ENCODE measurements at regions not wholly inside any gene's neighbourhood (a gene's known extent, or its start where the extent isn't known, plus 50 kb on each side); places are given as distances from the start of the nearest gene placed in this dataset.

DNA sequence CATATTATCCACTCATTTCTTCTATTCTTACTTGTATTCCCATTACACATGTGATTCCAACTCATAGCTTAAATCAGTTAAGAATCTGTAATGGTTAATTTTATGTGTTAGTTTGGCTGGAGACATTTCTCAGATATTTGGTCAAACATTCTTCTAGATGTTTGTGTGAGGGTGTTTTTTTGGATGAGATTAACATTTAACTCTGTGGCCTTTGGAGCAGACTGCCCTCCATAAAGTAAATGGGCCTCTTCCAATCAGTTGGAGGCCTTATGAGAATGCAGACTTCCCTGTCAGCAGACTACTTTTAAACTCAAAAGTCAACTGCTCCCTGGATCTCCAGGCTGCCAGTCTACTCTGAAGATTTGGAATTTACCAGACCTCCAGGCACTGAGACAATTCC lies 976.8 kb upstream of the ACVR2A start:
- no peak overlapping the region for H3K4me3 ChIP-seq
- no peaks in the 10 kb centered on the region for H3K4me1 ChIP-seq
- no peaks in the 10 kb centered on the region for H3K27me3 ChIP-seq
- no peak overlapping the region for H3K27ac ChIP-seq
- H3K9me3 ChIP-seq = peaks cover 0 to 4% (median 0%) of the 10 kb centered on the region in 3 donors
- TF ChIP-seq, protein P1, sequence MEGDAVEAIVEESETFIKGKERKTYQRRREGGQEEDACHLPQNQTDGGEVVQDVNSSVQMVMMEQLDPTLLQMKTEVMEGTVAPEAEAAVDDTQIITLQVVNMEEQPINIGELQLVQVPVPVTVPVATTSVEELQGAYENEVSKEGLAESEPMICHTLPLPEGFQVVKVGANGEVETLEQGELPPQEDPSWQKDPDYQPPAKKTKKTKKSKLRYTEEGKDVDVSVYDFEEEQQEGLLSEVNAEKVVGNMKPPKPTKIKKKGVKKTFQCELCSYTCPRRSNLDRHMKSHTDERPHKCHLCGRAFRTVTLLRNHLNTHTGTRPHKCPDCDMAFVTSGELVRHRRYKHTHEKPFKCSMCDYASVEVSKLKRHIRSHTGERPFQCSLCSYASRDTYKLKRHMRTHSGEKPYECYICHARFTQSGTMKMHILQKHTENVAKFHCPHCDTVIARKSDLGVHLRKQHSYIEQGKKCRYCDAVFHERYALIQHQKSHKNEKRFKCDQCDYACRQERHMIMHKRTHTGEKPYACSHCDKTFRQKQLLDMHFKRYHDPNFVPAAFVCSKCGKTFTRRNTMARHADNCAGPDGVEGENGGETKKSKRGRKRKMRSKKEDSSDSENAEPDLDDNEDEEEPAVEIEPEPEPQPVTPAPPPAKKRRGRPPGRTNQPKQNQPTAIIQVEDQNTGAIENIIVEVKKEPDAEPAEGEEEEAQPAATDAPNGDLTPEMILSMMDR (IDR thresholded peaks at IDR 0.05) = no peak
- no peak for TF ChIP-seq POLR2A (IDR thresholded peaks at IDR 0.05)
- TF ChIP-seq POLR2AphosphoS5 (IDR thresholded peaks at IDR 0.05) = no peak
- TF ChIP-seq EP300 (IDR thresholded peaks at IDR 0.05) = no peak
- H3K36me3 ChIP-seq = no peaks in the 10 kb centered on the region
- no peak for ATAC-seq

DNA sequence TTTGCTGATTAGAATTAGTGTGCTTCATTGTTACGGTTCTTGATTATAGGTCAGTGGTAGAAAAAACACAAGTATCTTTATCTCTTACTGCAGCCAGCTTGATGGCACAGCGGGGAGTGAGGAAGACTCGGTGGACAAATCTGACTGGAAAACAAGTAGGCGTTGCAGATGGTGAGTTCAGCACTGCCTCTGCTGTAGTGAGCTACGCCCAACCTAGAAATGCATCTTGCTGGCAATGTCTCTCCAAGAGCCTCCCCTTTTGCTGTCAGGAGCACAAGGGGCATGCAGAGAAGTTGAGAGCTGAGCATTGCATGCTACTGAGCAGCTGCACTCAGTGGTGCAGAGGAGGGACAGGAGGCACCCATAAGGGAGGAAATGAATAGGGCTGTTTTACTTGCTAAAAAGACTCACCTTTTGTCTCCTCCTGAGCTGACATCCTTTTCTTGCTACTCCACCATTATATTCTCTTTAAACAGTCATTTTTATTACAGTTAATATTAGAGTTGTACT lies 977.3 kb upstream of the ACVR2A start:
- TF ChIP-seq POLR2A (IDR thresholded peaks at IDR 0.05) = no peak
- TF ChIP-seq, protein P1 (IDR thresholded peaks at IDR 0.05) = no peak
- H3K4me1 ChIP-seq = no peaks in the 10 kb centered on the region
- no peak overlapping the region for H3K27ac ChIP-seq
- no peaks in the 10 kb centered on the region for H3K36me3 ChIP-seq
- H3K27me3 ChIP-seq = no peaks in the 10 kb centered on the region
- 81 to 92% methylated on average over 4 to 5 of the region's 5 CpGs for WGBS, 2 donors (ENCODE audit: low coverage in 1 of 2)
- peaks cover 0 to 4% (median 0%) of the 10 kb centered on the region in 3 donors for H3K9me3 ChIP-seq
- no peak for ATAC-seq
- H3K4me3 ChIP-seq = no peak overlapping the region

DNA sequence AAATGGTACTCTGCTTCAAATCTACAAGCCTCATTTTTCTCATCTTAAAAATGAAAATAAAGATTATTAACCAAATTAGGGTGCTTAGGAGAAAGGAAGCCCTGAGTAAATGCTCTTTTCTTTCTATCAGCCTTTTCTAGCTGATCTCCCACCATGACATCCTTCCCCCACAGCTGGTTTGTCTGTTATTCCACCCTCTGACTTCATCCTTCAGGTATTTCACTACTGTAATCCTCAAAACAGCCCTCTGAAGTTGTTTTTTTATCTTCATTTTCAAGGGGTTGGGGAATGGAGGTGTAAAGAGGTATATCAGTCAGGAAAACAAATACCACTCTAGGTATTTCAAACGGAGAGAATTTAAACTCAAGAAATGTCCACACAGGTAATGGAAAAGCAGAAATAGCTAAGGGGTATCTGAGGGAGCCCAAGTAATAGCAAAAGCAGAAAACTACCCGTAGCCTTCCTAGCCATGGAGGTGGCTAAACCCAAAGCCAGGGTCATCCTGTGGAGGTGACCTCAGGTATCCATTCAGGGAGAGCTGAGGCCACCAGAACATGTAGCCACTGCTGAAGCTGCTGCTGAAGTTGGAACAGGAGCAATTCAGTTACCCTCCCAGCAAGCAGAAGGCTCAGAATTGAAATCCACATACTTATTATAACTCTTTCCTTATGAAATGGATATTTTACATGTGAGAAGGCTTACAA lies 990.9 kb upstream of the ACVR2A start:
- Histone ChIP-seq H3K27me3 (no peaks in the 10 kb centered on the region), H3K4me1 (no peaks in the 10 kb centered on the region), H3K9me3 (no peaks in the 10 kb centered on the region), H3K36me3 (no peaks in the 10 kb centered on the region), H3K4me3 (no peak overlapping the region), H3K27ac (no peak overlapping the region)
- ATAC-seq = no peak
- 61% methylated on average over 2 of the region's 2 CpGs; no CpG with 5 or more reads in 1 of the 2 donors for WGBS, 2 donors (ENCODE audit: low coverage in 1 of 2)
- TF ChIP-seq POLR2AphosphoS5 (IDR thresholded peaks at IDR 0.05) = no peak
- no peak for TF ChIP-seq POLR2A (IDR thresholded peaks at IDR 0.05)
- no peak for TF ChIP-seq EP300 (IDR thresholded peaks at IDR 0.05)

DNA sequence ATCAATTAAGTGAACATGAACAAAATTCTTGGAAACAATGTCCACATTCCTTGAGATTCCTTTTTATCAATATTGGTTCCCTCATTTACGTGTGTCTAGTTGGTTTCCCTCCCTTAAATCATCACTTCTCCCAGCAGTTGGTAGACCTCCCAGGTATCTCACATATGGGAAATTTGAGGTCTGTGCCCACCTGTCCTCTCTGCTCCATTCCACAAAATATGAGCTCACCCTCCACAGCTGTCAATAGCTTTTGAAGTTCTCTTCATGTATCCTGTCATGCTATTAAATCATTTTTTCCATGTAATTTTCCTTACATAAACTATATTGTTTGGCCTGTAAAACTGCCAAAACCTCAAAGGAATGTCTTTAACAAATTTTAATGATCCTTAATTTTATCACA lies 992.2 kb upstream of the ACVR2A start:
- Histone ChIP-seq H3K27me3 (no peaks in the 10 kb centered on the region), H3K9me3 (no peaks in the 10 kb centered on the region), H3K36me3 (no peaks in the 10 kb centered on the region), H3K27ac (no peak overlapping the region), H3K4me1 (no peaks in the 10 kb centered on the region), H3K4me3 (no peak overlapping the region)
- 64 to 67% methylated on average over 1 of the region's 1 CpG for WGBS, 2 donors (ENCODE audit: low coverage in 1 of 2)
- ATAC-seq = no peak
- no peak for TF ChIP-seq POLR2AphosphoS5 (IDR thresholded peaks at IDR 0.05)
- TF ChIP-seq, protein P1 (IDR thresholded peaks at IDR 0.05) = no peak
- TF ChIP-seq POLR2A (IDR thresholded peaks at IDR 0.05) = no peak
- TF ChIP-seq EP300 (IDR thresholded peaks at IDR 0.05) = no peak

DNA sequence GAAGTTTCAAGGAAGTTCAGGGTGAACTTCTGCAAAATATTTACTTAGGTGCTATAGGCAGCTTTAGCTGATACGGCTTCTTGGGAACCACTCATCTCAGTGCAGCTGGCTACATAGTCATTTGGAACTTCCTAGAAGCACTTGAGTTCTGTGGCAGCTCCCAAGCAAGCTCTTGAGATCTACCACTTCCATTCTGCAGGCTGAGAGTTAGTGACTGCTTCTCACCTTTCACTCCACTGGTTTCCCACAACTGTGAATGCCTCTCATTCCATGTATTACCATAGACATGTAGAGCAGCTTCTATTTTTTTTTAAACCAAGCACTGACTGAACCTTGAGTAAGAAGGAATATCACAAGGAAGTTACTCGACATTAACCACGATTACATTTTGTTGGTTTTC lies 994.1 kb upstream of the ACVR2A start:
- no peak for TF ChIP-seq POLR2A (IDR thresholded peaks at IDR 0.05)
- TF ChIP-seq POLR2AphosphoS5 (IDR thresholded peaks at IDR 0.05) = no peak
- TF ChIP-seq EP300 (IDR thresholded peaks at IDR 0.05) = no peak
- TF ChIP-seq, protein P1 (IDR thresholded peaks at IDR 0.05) = no peak
- Histone ChIP-seq H3K9me3 (no peaks in the 10 kb centered on the region), H3K36me3 (no peaks in the 10 kb centered on the region), H3K4me1 (no peaks in the 10 kb centered on the region), H3K27ac (no peak overlapping the region), H3K4me3 (no peak overlapping the region), H3K27me3 (no peaks in the 10 kb centered on the region)
- ATAC-seq = no peak
- WGBS, 2 donors (ENCODE audit: low coverage in 1 of 2) = 90 to 94% methylated on average over 3 of the region's 3 CpGs
